SK-N-SH treated with all-trans-retinoic acid at 6 μM for 48 hours (cell line): ENCODE measurements at regions not wholly inside any gene's neighbourhood (a gene's known extent, or its start where the extent isn't known, plus 50 kb on each side); places are given as distances from the start of the nearest gene placed in this dataset.

Experiments used
- ATAC-seq: fragments of 200-7000 bp; cut with Tn5 transposase; 3 replicates; pipeline ENCODE4 v1.9.1; 2020; ENCODE audit warnings: mild to moderate bottlenecking, moderate library complexity
- ARNTL ChIP-seq: fragments of 450-650 bp; formaldehyde crosslinking; IDR thresholded peaks from 2 replicates; pipeline ENCODE4 v1.5.0; 2020; ENCODE audit warnings: low read depth, mild to moderate bottlenecking, moderate library complexity, borderline replicate concordance
- BACH2 ChIP-seq: fragments of 250-450 bp; sonication (Bioruptor Pico); IDR thresholded peaks from 2 replicates; pipeline ENCODE4 v1.9.0; 2021; ENCODE audit warnings: mild to moderate bottlenecking, borderline replicate concordance
- CREB5 ChIP-seq: fragments of 250-450 bp; sonication (Bioruptor Pico); IDR thresholded peaks from 2 replicates; pipeline ENCODE4 v1.5.1; 2020; ENCODE audit warnings: low read depth, mild to moderate bottlenecking, moderate library complexity
- CSDC2 ChIP-seq: fragments of 250-450 bp; sonication (Bioruptor Pico); IDR thresholded peaks from 2 replicates; pipeline ENCODE4 v1.5.0; 2020; ENCODE audit warnings: mild to moderate bottlenecking, moderate library complexity
- CSRNP3 ChIP-seq: fragments of 250-450 bp; sonication (Bioruptor Pico); IDR thresholded peaks from 2 replicates; pipeline ENCODE4 v1.5.1; 2021; ENCODE audit warnings: mild to moderate bottlenecking, moderate library complexity
- ESRRG ChIP-seq: fragments of 250-450 bp; sonication (Bioruptor Pico); IDR thresholded peaks from 2 replicates; pipeline ENCODE4 v1.6.1; 2021; ENCODE audit warnings: mild to moderate bottlenecking
- GLIS3 ChIP-seq: fragments of 250-450 bp; sonication (Bioruptor Pico); IDR thresholded peaks from 2 replicates; pipeline ENCODE4 v1.5.0; 2020; ENCODE audit warnings: mild to moderate bottlenecking, moderate library complexity
- ISL1 ChIP-seq: fragments of 250-450 bp; sonication (Bioruptor Pico); IDR thresholded peaks from 2 replicates; pipeline ENCODE4 v2.1.2; 2022; ENCODE audit warnings: mild to moderate bottlenecking, moderate library complexity
- OSR1 ChIP-seq: fragments of 250-450 bp; sonication (Bioruptor Pico); IDR thresholded peaks from 2 replicates; pipeline ENCODE4 v1.8.0; 2022; ENCODE audit warnings: moderate library complexity, mild to moderate bottlenecking, inconsistent platforms
- PATZ1 ChIP-seq: fragments of 250-450 bp; sonication (Bioruptor Pico); IDR thresholded peaks from 2 replicates; pipeline ENCODE4 v1.8.0; 2020; ENCODE audit warnings: mild to moderate bottlenecking, moderate library complexity, borderline replicate concordance
- POU6F1 ChIP-seq: fragments of 250-450 bp; sonication (Bioruptor Pico); IDR thresholded peaks from 2 replicates; pipeline ENCODE4 v1.8.0; 2021; ENCODE audit warnings: low read depth, mild to moderate bottlenecking, moderate library complexity, borderline replicate concordance
- PPARA ChIP-seq: fragments of 250-450 bp; sonication (Bioruptor Pico); IDR thresholded peaks from 2 replicates; pipeline ENCODE4 v1.5.0; 2020; ENCODE audit warnings: mild to moderate bottlenecking, borderline replicate concordance
- RARB ChIP-seq: fragments of 250-450 bp; sonication (Bioruptor Pico); IDR thresholded peaks from 2 replicates; pipeline ENCODE4 v1.8.0; 2021; ENCODE audit warnings: mild to moderate bottlenecking, moderate library complexity
- SNAI2 ChIP-seq: fragments of 250-450 bp; sonication (Bioruptor Pico); IDR thresholded peaks from 2 replicates; pipeline ENCODE4 v1.5.0; 2020; ENCODE audit warnings: mild to moderate bottlenecking, moderate library complexity
- TCF4 ChIP-seq: fragments of 250-450 bp; sonication (Bioruptor Pico); IDR thresholded peaks from 2 replicates; pipeline ENCODE4 v1.8.0; 2021; ENCODE audit warnings: mild to moderate bottlenecking, moderate library complexity, borderline replicate concordance
- TOX ChIP-seq: fragments of 250-450 bp; sonication (Bioruptor Pico); IDR thresholded peaks from 2 replicates; pipeline ENCODE4 v1.8.0; 2021; ENCODE audit warnings: mild to moderate bottlenecking, moderate library complexity, borderline replicate concordance
- TSHZ2 ChIP-seq: fragments of 250-450 bp; sonication (Bioruptor Pico); IDR thresholded peaks from 2 replicates; pipeline ENCODE4 v1.5.0; 2020; ENCODE audit warnings: mild to moderate bottlenecking, moderate library complexity
- ZC3H10 ChIP-seq: fragments of 250-450 bp; sonication (Bioruptor Pico); IDR thresholded peaks from 2 replicates; pipeline ENCODE4 v1.5.1; 2021; ENCODE audit warnings: mild to moderate bottlenecking, moderate library complexity
- ZFP3 ChIP-seq: fragments of 250-450 bp; sonication (Bioruptor Pico); IDR thresholded peaks from 2 replicates; pipeline ENCODE4 v1.5.0; 2020; ENCODE audit warnings: mild to moderate bottlenecking, moderate library complexity
- ZFP30 ChIP-seq: fragments of 450-650 bp; formaldehyde crosslinking; IDR thresholded peaks from 2 replicates; pipeline ENCODE4 v1.5.0; 2022; ENCODE audit warnings: mild to moderate bottlenecking, moderate library complexity
- ZNF565 ChIP-seq: fragments of 450-650 bp; formaldehyde crosslinking; conservative IDR thresholded peaks from 2 replicates; pipeline ENCODE4 v1.5.0; 2020; ENCODE audit warnings: low read depth, mild to moderate bottlenecking, moderate library complexity
- ZNF8 ChIP-seq: fragments of 450-650 bp; formaldehyde crosslinking; IDR thresholded peaks from 2 replicates; pipeline ENCODE4 v1.5.0; 2020; ENCODE audit warnings: mild to moderate bottlenecking, moderate library complexity

GRCh38 chr3:145190138-145190537, 970.8 kb downstream of the PLOD2 start:
- TF ChIP-seq PATZ1 (CRISPR knock-in tag) (no peak), TOX (CRISPR knock-in tag) (no peak), RARB (no peak), GLIS3 (CRISPR knock-in tag) (no peak), ZNF8 (CRISPR knock-in tag) (no peak), ISL1 (CRISPR knock-in tag) (no peak)
- ATAC-seq: no peak

GRCh38 chr3:145190761-145191160, 970.2 kb downstream of the PLOD2 start:
- ATAC-seq: no peak
- no peak for TF ChIP-seq ZNF565
- no peak for TF ChIP-seq GLIS3 (CRISPR knock-in tag)
- no peak for TF ChIP-seq TOX (CRISPR knock-in tag)
- no peak for TF ChIP-seq ESRRG (CRISPR knock-in tag)
- TF ChIP-seq ZNF8 (CRISPR knock-in tag): no peak
- no peak for TF ChIP-seq POU6F1 (CRISPR knock-in tag)
- TF ChIP-seq ZFP30 (CRISPR knock-in tag): no peak

GRCh38 chr3:145191543-145191942, 969.4 kb downstream of the PLOD2 start:
- no peak for ATAC-seq
- TF ChIP-seq ZFP3 (CRISPR knock-in tag): no peak
- no peak for TF ChIP-seq ESRRG (CRISPR knock-in tag)
- no peak for TF ChIP-seq ZC3H10 (CRISPR knock-in tag)
- TF ChIP-seq ZFP30 (CRISPR knock-in tag): no peak
- TF ChIP-seq TOX (CRISPR knock-in tag): no peak
- no peak for TF ChIP-seq ZNF8 (CRISPR knock-in tag)
- no peak for TF ChIP-seq ISL1 (CRISPR knock-in tag)
- TF ChIP-seq CSDC2 (CRISPR knock-in tag): no peak
- no peak for TF ChIP-seq TSHZ2
- TF ChIP-seq SNAI2 (CRISPR knock-in tag): no peak
- TF ChIP-seq ZNF565: no peak
- TF ChIP-seq ARNTL (CRISPR knock-in tag): no peak
- no peak for TF ChIP-seq CSRNP3
- no peak for TF ChIP-seq OSR1 (CRISPR knock-in tag)

GRCh38 chr3:145197051-145197820, 963.7 kb downstream of the PLOD2 start:
- ATAC-seq: no peak
- TF ChIP-seq ISL1 (CRISPR knock-in tag) (no peak), ZFP30 (CRISPR knock-in tag) (no peak), ZNF8 (CRISPR knock-in tag) (no peak), ZC3H10 (CRISPR knock-in tag) (no peak), ZNF565 (no peak), SNAI2 (CRISPR knock-in tag) (no peak), TCF4 (CRISPR knock-in tag) (no peak), PATZ1 (CRISPR knock-in tag) (no peak), CREB5 (CRISPR knock-in tag) (no peak), TOX (CRISPR knock-in tag) (no peak), OSR1 (CRISPR knock-in tag) (no peak), PPARA (no peak), POU6F1 (CRISPR knock-in tag) (no peak), BACH2 (CRISPR knock-in tag) (no peak)
